ENCODE measurements at regions not wholly inside any gene's neighbourhood (a gene's known extent, or its start where the extent isn't known, plus 50 kb on each side); places are given as distances from the start of the nearest gene placed in this dataset.

- TF ChIP-seq CTCF (conservative IDR thresholded peaks at IDR 0.05; ENCODE audit: low read depth in 2 of 2) (peak in 1 of 2 experiments; percentile 37; a peak in 3 of 4 replicates), EZH2phosphoT487 (IDR thresholded peaks at IDR 0.05; ENCODE audit: unreplicated experiment) (no peak), POLR2AphosphoS5 (IDR thresholded peaks at IDR 0.05; ENCODE audit: low read depth) (no peak), CREB1 (CRISPR knock-in tag; IDR thresholded peaks at IDR 0.05; ENCODE audit: low read depth) (no peak), EZH2 (IDR thresholded peaks at IDR 0.05; ENCODE audit: low read depth, unreplicated experiment) (no peak), ZNF114 (CRISPR knock-in tag; IDR thresholded peaks at IDR 0.05) (no peak), ZNF331 (CRISPR knock-in tag; IDR thresholded peaks at IDR 0.05; ENCODE audit: low read depth) (no peak), NANOG (IDR thresholded peaks at IDR 0.05; ENCODE audit: borderline replicate concordance) (no peak), ZNF462 (CRISPR knock-in tag; IDR thresholded peaks at IDR 0.05) (no peak), JUNB (IDR thresholded peaks at IDR 0.05; ENCODE audit: unreplicated experiment) (no peak)
- TF ChIP-seq, protein P1, sequence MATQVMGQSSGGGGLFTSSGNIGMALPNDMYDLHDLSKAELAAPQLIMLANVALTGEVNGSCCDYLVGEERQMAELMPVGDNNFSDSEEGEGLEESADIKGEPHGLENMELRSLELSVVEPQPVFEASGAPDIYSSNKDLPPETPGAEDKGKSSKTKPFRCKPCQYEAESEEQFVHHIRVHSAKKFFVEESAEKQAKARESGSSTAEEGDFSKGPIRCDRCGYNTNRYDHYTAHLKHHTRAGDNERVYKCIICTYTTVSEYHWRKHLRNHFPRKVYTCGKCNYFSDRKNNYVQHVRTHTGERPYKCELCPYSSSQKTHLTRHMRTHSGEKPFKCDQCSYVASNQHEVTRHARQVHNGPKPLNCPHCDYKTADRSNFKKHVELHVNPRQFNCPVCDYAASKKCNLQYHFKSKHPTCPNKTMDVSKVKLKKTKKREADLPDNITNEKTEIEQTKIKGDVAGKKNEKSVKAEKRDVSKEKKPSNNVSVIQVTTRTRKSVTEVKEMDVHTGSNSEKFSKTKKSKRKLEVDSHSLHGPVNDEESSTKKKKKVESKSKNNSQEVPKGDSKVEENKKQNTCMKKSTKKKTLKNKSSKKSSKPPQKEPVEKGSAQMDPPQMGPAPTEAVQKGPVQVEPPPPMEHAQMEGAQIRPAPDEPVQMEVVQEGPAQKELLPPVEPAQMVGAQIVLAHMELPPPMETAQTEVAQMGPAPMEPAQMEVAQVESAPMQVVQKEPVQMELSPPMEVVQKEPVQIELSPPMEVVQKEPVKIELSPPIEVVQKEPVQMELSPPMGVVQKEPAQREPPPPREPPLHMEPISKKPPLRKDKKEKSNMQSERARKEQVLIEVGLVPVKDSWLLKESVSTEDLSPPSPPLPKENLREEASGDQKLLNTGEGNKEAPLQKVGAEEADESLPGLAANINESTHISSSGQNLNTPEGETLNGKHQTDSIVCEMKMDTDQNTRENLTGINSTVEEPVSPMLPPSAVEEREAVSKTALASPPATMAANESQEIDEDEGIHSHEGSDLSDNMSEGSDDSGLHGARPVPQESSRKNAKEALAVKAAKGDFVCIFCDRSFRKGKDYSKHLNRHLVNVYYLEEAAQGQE (IDR thresholded peaks at IDR 0.05; ENCODE audit: unreplicated experiment): no peak
Observed at GRCh38 chr4:58732973-58733372, 1622.8 kb upstream of the IGFBP7 start.

All from GM23338 (cell line).